Skeletal muscle satellite cell (primary cell): ENCODE measurements at regions not wholly inside any gene's neighbourhood (a gene's known extent, or its start where the extent isn't known, plus 50 kb on each side); places are given as distances from the start of the nearest gene placed in this dataset.

Experiments
- H3K27me3 ChIP-seq: 2 replicates; pipeline ENCODE4 v1.7.0; 2013; ENCODE audit warnings: low read length; ENCODE audit not compliant: control insufficient read depth, insufficient read depth
- H3K36me3 ChIP-seq: 2 replicates; pipeline ENCODE4 v1.7.0; 2013; ENCODE audit warnings: mild to moderate bottlenecking, control low read depth, low read length; ENCODE audit not compliant: insufficient read depth
- H3K4me1 ChIP-seq: 2 replicates; pipeline ENCODE4 v1.7.0; 2013; ENCODE audit warnings: low read length; ENCODE audit not compliant: control insufficient read depth, insufficient read depth
- H3K4me2 ChIP-seq: 2 replicates; pipeline ENCODE4 v1.7.0; 2013; ENCODE audit warnings: mild to moderate bottlenecking, low read length
- H3K4me3 ChIP-seq: 2 replicates; pipeline ENCODE4 v1.7.0; 2013; ENCODE audit warnings: low read length
- H3K9ac ChIP-seq: 2 replicates; pipeline ENCODE4 v1.7.0; 2013; ENCODE audit warnings: mild to moderate bottlenecking, low read depth, low read length, moderate library complexity
- H3K9me3 ChIP-seq: replicated peaks from 2 replicates; pipeline ENCODE4 v1.7.0; 2013; ENCODE audit warnings: mild to moderate bottlenecking, control low read depth, low read length

DNA sequence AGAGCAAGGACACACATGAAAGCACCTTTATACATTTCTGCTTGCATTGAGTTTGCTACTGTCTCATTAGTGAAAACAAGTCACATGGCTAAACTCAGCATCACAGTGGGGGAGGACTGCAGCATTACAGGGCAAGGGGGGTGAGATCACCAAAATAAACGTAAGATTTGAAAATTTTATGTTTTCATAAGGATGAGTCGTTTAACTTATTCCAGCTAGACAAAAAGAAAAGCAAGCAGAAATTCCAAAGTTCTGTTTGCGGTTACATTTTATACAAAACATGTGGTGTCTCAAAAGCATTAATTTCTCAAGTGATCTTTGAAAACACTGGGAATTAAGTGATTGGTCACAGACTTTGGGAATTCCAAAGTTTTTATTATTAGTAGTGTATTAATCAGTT is 261.4 kb upstream of the RXFP2 start:
- Histone ChIP-seq H3K4me3 (no peak overlapping the region), H3K9ac (no peak overlapping the region), H3K4me1 (peaks cover 29% of the 10 kb centered on the region), H3K9me3 (no peaks in the 10 kb centered on the region), H3K4me2 (no peak overlapping the region), H3K27me3 (no peaks in the 10 kb centered on the region), H3K36me3 (no peaks in the 10 kb centered on the region)

DNA sequence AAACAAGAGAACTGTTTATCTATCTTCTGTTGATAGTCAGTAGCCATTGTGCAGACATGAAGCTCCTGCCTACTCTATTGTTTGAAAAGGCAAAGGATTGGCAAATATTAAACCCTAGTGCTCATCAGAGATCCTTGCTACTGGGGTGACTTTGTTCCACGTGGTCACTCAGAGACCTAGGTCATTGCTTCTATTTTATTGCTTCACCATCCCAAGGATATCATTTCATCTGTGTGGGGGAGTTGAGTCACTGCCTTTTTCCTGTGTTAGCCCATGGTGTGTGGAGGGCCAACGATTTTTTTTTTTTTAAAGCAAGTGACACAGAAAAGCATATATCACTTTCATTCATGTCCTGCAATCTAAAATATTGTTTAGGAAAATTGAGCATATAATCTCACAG is 254.1 kb upstream of the RXFP2 start:
- no peaks in the 10 kb centered on the region for H3K9me3 ChIP-seq
- no peak overlapping the region for H3K4me3 ChIP-seq
- H3K36me3 ChIP-seq: no peaks in the 10 kb centered on the region
- peak overlapping the region; percentile 8 for H3K9ac ChIP-seq
- H3K4me2 ChIP-seq: no peak overlapping the region
- peaks cover 15% of the 10 kb centered on the region for H3K4me1 ChIP-seq
- H3K27me3 ChIP-seq: no peaks in the 10 kb centered on the region

DNA sequence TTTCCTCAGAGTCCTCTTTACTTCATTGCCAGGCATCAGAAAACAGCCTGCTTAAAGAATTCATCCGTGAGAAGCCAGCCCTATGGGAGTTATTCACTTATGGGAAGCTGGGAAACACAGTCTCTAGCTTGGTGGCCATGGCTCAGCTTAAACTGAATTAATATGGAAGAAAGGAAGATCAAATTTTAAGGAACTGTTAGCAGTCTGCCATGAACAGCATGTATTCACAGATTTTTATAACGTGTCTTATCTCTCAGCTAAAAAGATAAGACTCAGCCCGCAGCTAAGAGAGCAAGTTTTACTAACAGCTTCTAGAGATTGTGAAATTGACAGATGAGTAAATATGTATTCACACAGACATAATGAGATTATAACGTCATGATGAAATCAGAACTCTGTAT is 253.7 kb upstream of the RXFP2 start:
- H3K27me3 ChIP-seq: no peaks in the 10 kb centered on the region

DNA sequence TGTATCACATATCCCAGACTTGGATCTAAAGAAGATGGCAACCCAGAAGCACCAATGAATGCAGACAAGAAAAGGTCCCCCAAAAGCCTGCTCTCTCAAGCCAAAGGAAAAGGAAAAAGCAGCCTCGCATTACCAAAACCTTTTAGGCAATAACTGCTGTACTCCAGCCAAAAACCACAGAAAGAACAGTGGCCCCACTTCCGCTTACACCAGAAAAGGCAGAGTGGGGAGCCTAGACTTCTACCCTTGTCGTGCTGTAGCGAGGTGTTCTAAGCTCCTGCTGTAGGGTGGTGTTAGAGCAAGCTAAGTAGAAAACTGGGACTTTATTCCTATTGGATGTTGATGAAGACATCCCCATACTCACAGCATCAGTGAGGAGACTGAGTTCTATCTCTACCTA is 244.0 kb upstream of the RXFP2 start:
- H3K9ac ChIP-seq: no peak overlapping the region
- no peak overlapping the region for H3K4me3 ChIP-seq
- no peaks in the 10 kb centered on the region for H3K4me1 ChIP-seq
- H3K9me3 ChIP-seq: peaks cover 2% of the 10 kb centered on the region
- peaks cover 3% of the 10 kb centered on the region for H3K27me3 ChIP-seq
- H3K4me2 ChIP-seq: no peak overlapping the region
- no peaks in the 10 kb centered on the region for H3K36me3 ChIP-seq

More for the DNA sequence above, 253.7 kb upstream of the RXFP2 start:
- no peak overlapping the region for H3K4me2 ChIP-seq
- H3K4me3 ChIP-seq: no peak overlapping the region
- peaks cover 15% of the 10 kb centered on the region for H3K4me1 ChIP-seq
- H3K9me3 ChIP-seq: no peaks in the 10 kb centered on the region
- peak overlapping the region; percentile 8 for H3K9ac ChIP-seq
- no peaks in the 10 kb centered on the region for H3K36me3 ChIP-seq

DNA sequence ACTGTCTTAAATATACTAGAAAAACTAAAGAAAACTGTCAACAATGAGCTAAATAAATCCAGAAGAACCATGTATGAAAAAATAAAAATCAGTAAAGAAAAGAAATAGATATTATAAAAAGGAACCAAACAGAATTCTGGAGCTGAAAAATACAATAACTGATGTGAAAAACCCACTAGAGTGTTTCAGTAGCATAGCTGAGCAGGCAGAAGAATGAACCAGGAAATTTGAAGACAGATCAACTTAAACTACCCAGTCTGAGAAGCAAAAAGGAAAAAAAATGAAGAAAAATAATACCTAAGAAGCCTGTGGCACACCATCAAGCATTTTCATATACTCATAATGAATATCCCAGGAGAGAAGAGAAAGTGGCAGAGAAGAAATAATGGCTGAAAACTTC is 240.1 kb upstream of the RXFP2 start:
- H3K9ac ChIP-seq: no peak overlapping the region
- peaks cover 2% of the 10 kb centered on the region for H3K9me3 ChIP-seq
- no peak overlapping the region for H3K4me2 ChIP-seq
- peaks cover 3% of the 10 kb centered on the region for H3K27me3 ChIP-seq
- no peaks in the 10 kb centered on the region for H3K4me1 ChIP-seq
- H3K4me3 ChIP-seq: no peak overlapping the region
- no peaks in the 10 kb centered on the region for H3K36me3 ChIP-seq

DNA sequence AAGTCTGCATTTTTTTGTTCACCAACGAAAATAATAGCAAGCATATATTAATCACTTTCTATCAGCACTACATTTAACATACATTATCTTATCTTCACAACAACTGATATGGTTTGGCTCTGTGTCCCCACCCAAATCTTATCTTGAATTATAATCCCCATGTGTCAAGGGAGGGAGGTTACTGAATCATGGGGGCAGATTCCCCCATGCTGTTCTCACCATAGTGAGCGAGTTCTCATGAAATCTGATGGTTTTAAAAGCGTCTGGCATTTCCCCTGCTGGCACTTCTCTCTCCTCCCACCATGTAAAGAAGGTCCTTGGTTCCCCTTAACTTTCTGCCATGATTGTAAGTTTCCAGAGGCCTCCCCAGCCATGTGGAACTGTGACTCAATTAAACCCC is 235.7 kb upstream of the RXFP2 start:
- Histone ChIP-seq H3K4me3 (no peak overlapping the region), H3K4me2 (no peak overlapping the region), H3K36me3 (no peaks in the 10 kb centered on the region), H3K4me1 (no peaks in the 10 kb centered on the region), H3K27me3 (no peaks in the 10 kb centered on the region), H3K9ac (no peak overlapping the region), H3K9me3 (no peaks in the 10 kb centered on the region)

DNA sequence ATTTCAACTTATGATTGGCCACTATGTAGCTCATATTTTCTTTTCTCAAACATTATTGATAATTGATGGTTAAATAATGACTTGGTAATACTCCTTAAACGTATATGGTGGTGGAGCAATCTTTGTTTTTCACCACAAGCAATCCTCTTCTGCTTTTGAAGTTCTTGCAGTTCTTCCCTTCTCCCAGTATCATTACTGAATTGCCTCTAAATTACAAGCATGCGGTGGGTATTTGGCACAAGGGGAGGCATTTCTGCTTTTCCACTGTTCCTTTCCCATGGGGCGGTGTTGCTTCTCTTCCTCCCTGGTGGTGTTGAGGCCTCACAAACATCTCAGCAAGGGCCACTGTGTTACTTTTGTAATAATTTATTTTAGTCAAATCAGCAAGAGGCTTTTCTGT is 234.4 kb upstream of the RXFP2 start:
- no peaks in the 10 kb centered on the region for H3K9me3 ChIP-seq
- H3K9ac ChIP-seq: no peak overlapping the region
- H3K36me3 ChIP-seq: no peaks in the 10 kb centered on the region
- H3K27me3 ChIP-seq: peaks cover 6% of the 10 kb centered on the region
- no peak overlapping the region for H3K4me2 ChIP-seq
- H3K4me1 ChIP-seq: no peaks in the 10 kb centered on the region
- no peak overlapping the region for H3K4me3 ChIP-seq

DNA sequence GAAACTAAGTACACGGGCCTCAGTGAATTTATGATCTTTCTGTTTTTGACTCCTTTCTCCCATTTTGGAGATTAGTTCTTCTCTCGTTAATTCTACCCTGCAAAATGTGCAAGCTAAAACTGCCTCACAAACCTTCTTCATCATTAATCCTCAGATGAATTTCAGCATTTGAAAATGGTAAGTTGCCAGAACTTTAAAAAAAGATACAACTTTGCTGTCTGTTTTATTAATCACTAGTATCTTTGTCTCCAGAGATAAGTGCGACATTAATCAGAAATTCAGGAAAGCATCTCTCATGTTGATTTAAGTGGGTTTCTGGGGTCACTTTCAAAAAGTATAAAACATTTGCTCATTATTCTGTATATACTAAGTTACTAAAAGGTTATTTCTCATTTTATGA is 227.0 kb upstream of the RXFP2 start:
- H3K4me2 ChIP-seq: no peak overlapping the region
- H3K36me3 ChIP-seq: no peaks in the 10 kb centered on the region
- peaks cover 31% of the 10 kb centered on the region for H3K27me3 ChIP-seq
- no peak overlapping the region for H3K9ac ChIP-seq
- H3K4me3 ChIP-seq: no peak overlapping the region
- no peaks in the 10 kb centered on the region for H3K4me1 ChIP-seq
- H3K9me3 ChIP-seq: no peaks in the 10 kb centered on the region

DNA sequence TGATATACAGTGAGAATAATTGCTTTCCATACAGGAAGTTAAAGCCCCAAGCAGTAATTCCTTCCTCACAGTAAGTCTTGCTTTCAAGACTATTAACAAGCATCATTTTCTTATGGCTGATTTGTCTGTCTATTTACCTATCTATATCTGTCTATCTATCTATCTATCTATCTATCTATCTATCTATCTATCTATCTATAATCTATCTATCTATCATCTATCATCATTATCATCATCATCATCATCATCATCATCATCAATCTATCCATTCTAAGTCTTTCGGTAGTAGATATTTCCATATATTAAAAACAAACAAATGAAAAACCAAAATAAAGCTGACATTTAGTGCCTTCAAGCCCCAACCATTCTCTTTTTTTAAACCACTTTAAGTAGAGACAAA is 224.4 kb upstream of the RXFP2 start:
- H3K9ac ChIP-seq: no peak overlapping the region
- no peak overlapping the region for H3K4me3 ChIP-seq
- H3K4me1 ChIP-seq: no peaks in the 10 kb centered on the region
- no peak overlapping the region for H3K4me2 ChIP-seq
- peaks cover 25% of the 10 kb centered on the region for H3K27me3 ChIP-seq
- no peaks in the 10 kb centered on the region for H3K36me3 ChIP-seq
- no peaks in the 10 kb centered on the region for H3K9me3 ChIP-seq

DNA sequence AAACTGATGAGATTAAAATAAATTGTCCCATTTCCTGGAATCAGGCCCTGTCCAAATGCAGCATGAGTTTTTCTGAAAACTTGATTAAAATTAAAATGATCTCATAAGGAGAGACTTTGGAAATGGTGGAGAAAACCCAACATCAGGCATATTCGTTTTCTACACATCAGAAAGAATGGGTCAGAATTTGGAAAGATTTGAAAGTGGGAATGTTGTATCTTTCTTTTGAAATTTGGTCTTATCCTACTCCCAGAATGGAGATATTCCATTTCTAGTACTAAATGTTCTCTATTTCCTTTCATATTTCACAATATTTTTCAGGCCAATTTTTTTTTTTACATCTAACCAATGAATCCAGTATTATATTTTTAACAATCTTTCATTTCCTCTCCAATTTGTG is 223.9 kb upstream of the RXFP2 start:
- H3K27me3 ChIP-seq: peaks cover 25% of the 10 kb centered on the region
- no peaks in the 10 kb centered on the region for H3K4me1 ChIP-seq
- H3K4me2 ChIP-seq: no peak overlapping the region
- no peak overlapping the region for H3K4me3 ChIP-seq
- no peaks in the 10 kb centered on the region for H3K36me3 ChIP-seq
- H3K9me3 ChIP-seq: no peaks in the 10 kb centered on the region
- H3K9ac ChIP-seq: no peak overlapping the region

DNA sequence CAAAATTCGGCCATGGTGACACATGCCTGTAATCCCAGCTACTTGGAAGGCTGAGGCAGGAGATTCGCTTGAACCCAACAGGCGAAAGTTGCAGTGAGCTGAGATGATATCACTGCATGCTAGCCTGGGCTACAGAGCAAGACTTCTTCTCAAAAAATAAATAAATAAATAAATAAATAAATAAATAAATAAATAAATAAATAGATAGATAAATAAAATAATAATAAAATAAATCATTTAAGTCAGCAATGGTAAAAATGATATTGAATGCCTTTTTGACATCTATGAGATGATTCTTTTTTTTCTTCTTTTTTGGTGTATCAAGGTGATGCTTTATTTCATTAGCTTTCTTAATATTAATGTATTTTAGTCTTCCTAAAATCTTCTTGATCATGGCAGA is 221.7 kb upstream of the RXFP2 start:
- H3K27me3 ChIP-seq: peaks cover 15% of the 10 kb centered on the region
- H3K9ac ChIP-seq: no peak overlapping the region
- H3K36me3 ChIP-seq: no peaks in the 10 kb centered on the region
- no peaks in the 10 kb centered on the region for H3K9me3 ChIP-seq
- no peak overlapping the region for H3K4me2 ChIP-seq
- no peak overlapping the region for H3K4me3 ChIP-seq
- peaks cover 12% of the 10 kb centered on the region for H3K4me1 ChIP-seq

DNA sequence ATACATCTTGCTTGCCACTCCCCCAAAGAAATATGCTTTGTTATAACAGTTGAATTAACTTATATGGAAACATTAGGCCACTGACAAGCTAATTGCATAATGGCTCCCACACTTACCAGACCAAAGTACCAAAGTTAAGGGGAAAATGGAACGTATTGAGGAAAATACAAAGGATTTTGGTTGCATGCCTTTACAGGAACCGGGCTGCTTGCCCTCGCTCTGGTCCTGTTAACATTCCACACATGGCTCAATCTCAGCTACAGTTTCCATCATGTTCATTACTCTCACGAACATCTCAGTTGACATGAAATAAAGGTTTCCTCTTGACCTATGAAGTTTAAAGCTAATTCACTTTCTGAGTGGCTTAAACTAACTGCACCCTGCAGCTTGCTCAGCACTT is 220.7 kb upstream of the RXFP2 start:
- no peak overlapping the region for H3K4me3 ChIP-seq
- H3K4me1 ChIP-seq: peaks cover 13% of the 10 kb centered on the region
- peaks cover 8% of the 10 kb centered on the region for H3K27me3 ChIP-seq
- no peaks in the 10 kb centered on the region for H3K36me3 ChIP-seq
- H3K9me3 ChIP-seq: no peaks in the 10 kb centered on the region
- H3K4me2 ChIP-seq: no peak overlapping the region
- no peak overlapping the region for H3K9ac ChIP-seq
